HCT116 (cell line): ENCODE measurements at regions not wholly inside any gene's neighbourhood (a gene's known extent, or its start where the extent isn't known, plus 50 kb on each side); places are given as distances from the start of the nearest gene placed in this dataset.

Source experiments
- ATAC-seq: fragments of 200-7000 bp; cut with Tn5 transposase; 2 replicates; pipeline ENCODE4 v1.9.1; 2020; ENCODE audit warnings: mild to moderate bottlenecking, moderate library complexity
- BruUV-seq: library from RNA; stranded (reverse); fragments of 400-500 nt; replicated peaks from 2 replicates; lab custom pipeline; 2021; lab: Mats Ljungman, UMichigan
- CTCF ChIA-PET: fragments of 300-600 bp; sonication (Branson Sonifier 250); formaldehyde crosslinking; loops from one replicate; lab custom pipeline; 2021; ENCODE audit warnings: antibody characterized with exemption; lab: Charles Lee
- POLR2A ChIA-PET: fragments of 300-600, 350-600 bp; sonication (Branson Sonifier 250); formaldehyde crosslinking; loops from one replicate; lab custom pipeline; 2021; ENCODE audit warnings: antibody characterized with exemption; lab: Charles Lee
- RAD21 ChIA-PET, 2 experiments: fragments of 300-600 bp; sonication (Branson Sonifier 250); formaldehyde crosslinking; loops; one replicate each; lab custom pipeline; 2023; ENCODE audit warnings: low total read pairs in 2 of 2; ENCODE audit not compliant: uncharacterized antibody in 2 of 2, unreplicated experiment in 2 of 2, low non-redundant PET in 1 of 2; lab: Charles Lee
- DNase-seq: peaks from one replicate; pipeline ENCODE4 v3.0.0-alpha.2; 2010; ENCODE audit warnings: low read depth, low spot score
- H2AFZ ChIP-seq: fragments of 200-600 bp; shearing (Covaris generic), sonication (generic); 2 replicates; pipeline ENCODE4 v1.6.1; 2017; ENCODE audit warnings: low read depth, mixed run types, mixed read lengths, antibody characterized with exemption, low read length; ENCODE audit not compliant: poor library complexity, severe bottlenecking
- H3K27ac ChIP-seq: 2 replicates; pipeline ENCODE4 v1.5.1; 2012; ENCODE audit warnings: low read depth, low read length
- H3K27me3 ChIP-seq: fragments of 200-600 bp; sonication (generic); 2 replicates; pipeline ENCODE4 v1.6.1; 2016; ENCODE audit warnings: mixed run types, low read length, mixed read lengths; ENCODE audit not compliant: insufficient read depth
- H3K36me3 ChIP-seq, 2 experiments: fragments of 200-500 bp in 1 of 2; fragments of 200-600 bp in 1 of 2; sonication (Bioruptor generic) in 1 of 2; sonication (generic) in 1 of 2; 2 replicates each; pipeline versions ENCODE4 v1.5.1 to v1.6.1; 2014 to 2016; ENCODE audit warnings: low read length in 2 of 2, inconsistent platforms in 1 of 2, mixed read lengths in 1 of 2, mixed run types in 1 of 2; ENCODE audit not compliant: insufficient read depth in 2 of 2, control insufficient read depth in 1 of 2
- H3K4me1 ChIP-seq, 2 experiments: fragments of 200-600 bp in 1 of 2; sonication (generic) in 1 of 2; 2 replicates each; pipeline versions ENCODE4 v1.5.1 to v1.6.1; 2012 to 2017; ENCODE audit warnings: low read length in 2 of 2, inconsistent platforms in 1 of 2, mild to moderate bottlenecking in 1 of 2, mixed read lengths in 1 of 2, mixed run types in 1 of 2, moderate library complexity in 1 of 2; ENCODE audit not compliant: insufficient read depth in 2 of 2, control insufficient read depth in 1 of 2
- H3K4me2 ChIP-seq: fragments of 200-600 bp; sonication (generic); 2 replicates; pipeline ENCODE4 v1.6.1; 2017; ENCODE audit warnings: mixed run types, low read length, mixed read lengths
- H3K4me3 ChIP-seq, 2 experiments: fragments of 200-600 bp in 1 of 2; sonication (generic) in 1 of 2; replicated peaks in 1 of 2; 2 replicates each; pipeline ENCODE4 v1.5.1; 2011 to 2016; ENCODE audit warnings: low read length in 2 of 2, control low read depth in 1 of 2, low read depth in 1 of 2, mild to moderate bottlenecking in 1 of 2, mixed read lengths in 1 of 2, mixed run types in 1 of 2
- H3K79me2 ChIP-seq: fragments of 200-600 bp; sonication (generic); 2 replicates; pipeline ENCODE4 v1.6.1; 2017; ENCODE audit warnings: mild to moderate bottlenecking, mixed run types, low read length, moderate library complexity, mixed read lengths; ENCODE audit not compliant: insufficient read depth
- H3K9ac ChIP-seq: fragments of 200-600 bp; sonication (generic); 2 replicates; pipeline ENCODE4 v1.6.1; 2016; ENCODE audit warnings: low read length, mixed read lengths
- H3K9me2 ChIP-seq: fragments of 200-600 bp; sonication (generic), shearing (Covaris generic); 2 replicates; pipeline ENCODE4 v1.6.1; 2017; ENCODE audit warnings: mixed run types, mild to moderate bottlenecking, moderate library complexity; ENCODE audit not compliant: insufficient read depth
- H3K9me3 ChIP-seq, 2 experiments: fragments of 200-500 bp in 1 of 2; fragments of 200-600 bp in 1 of 2; sonication (Bioruptor generic) in 1 of 2; sonication (generic) in 1 of 2; 2 replicates each; pipeline ENCODE4 v1.6.1; 2014 to 2017; ENCODE audit warnings: low read length in 2 of 2, mixed read lengths in 2 of 2, inconsistent platforms in 1 of 2, low read depth in 1 of 2, mild to moderate bottlenecking in 1 of 2, mixed run types in 1 of 2, moderate library complexity in 1 of 2; ENCODE audit not compliant: control insufficient read depth in 1 of 2, insufficient read depth in 1 of 2
- H4K20me1 ChIP-seq: fragments of 200-600 bp; sonication (generic), shearing (Covaris generic); 2 replicates; pipeline ENCODE4 v1.6.1; 2017; ENCODE audit warnings: mixed run types, mild to moderate bottlenecking, moderate library complexity; ENCODE audit not compliant: insufficient read depth
- CBX3 ChIP-seq: IDR thresholded peaks from 2 replicates; pipeline ENCODE4 v1.6.1; 2012; ENCODE audit warnings: low read depth
- EGR1 ChIP-seq: IDR thresholded peaks from 2 replicates; pipeline ENCODE4 v1.6.1; 2012; ENCODE audit warnings: low read depth
- ELF1 ChIP-seq: IDR thresholded peaks from 2 replicates; pipeline ENCODE4 v1.6.1; 2012; ENCODE audit warnings: low read depth, borderline replicate concordance
- EZH2phosphoT487 ChIP-seq: fragments of 200-600 bp; IDR thresholded peaks from 2 replicates; pipeline ENCODE4 v1.6.1; 2018; ENCODE audit warnings: antibody characterized with exemption, borderline replicate concordance
- SIN3A ChIP-seq: IDR thresholded peaks from 2 replicates; pipeline ENCODE4 v1.6.1; 2012; ENCODE audit warnings: low read depth
- SP1 ChIP-seq: IDR thresholded peaks from 2 replicates; pipeline ENCODE4 v1.6.1; 2012; ENCODE audit warnings: low read depth
- SRF ChIP-seq: IDR thresholded peaks from 2 replicates; pipeline ENCODE4 v1.6.1; 2012; ENCODE audit warnings: low read depth
- TCF7L2 ChIP-seq: IDR thresholded peaks from 2 replicates; pipeline ENCODE4 v1.7.0; 2011; ENCODE audit warnings: borderline replicate concordance, inconsistent platforms; ENCODE audit not compliant: insufficient read depth, insufficient read length; ENCODE audit errors: extremely low read depth
- ZNF274 ChIP-seq: fragments of 200-500 bp; sonication (Bioruptor generic); IDR thresholded peaks from 2 replicates; pipeline ENCODE4 v1.6.1; 2014; ENCODE audit warnings: mild to moderate bottlenecking, low read depth, low read length, inconsistent platforms
- intact Hi-C: fragments of 100-400 bp; cut with micrococcal nuclease; formaldehyde crosslinking; loops from 2 replicates; pipeline ENCODE4 v1.10.0; 2022
- TF ChIP-seq, protein P1 (sequence below): IDR thresholded peaks from 2 replicates; pipeline ENCODE4 v1.6.1; 2011; ENCODE audit warnings: mild to moderate bottlenecking, low read length, moderate library complexity; ENCODE audit not compliant: insufficient replicate concordance; ENCODE audit errors: extremely low read depth
- TF ChIP-seq, protein P2 (sequence below): IDR thresholded peaks from 2 replicates; pipeline ENCODE4 v1.6.1; 2012

DNA sequence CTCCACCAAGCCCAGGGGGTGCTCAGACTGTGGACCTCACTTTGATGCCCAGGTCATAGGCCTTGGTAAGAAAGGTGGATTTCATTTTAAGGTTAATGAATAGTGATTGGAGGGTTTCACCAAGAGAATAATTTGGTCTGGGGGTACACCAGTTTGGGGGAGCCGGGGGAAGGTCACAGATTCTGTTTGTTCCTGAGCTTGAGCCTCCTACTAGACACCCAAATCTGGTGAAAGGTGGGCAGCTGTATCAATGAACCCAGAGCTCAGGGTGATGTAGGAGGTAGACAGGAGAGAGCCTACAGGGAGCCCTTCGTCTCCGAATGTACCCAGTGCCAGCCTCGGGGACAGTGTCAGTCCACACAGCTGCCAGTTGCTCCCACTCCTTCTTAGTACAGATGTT, 63.7 kb upstream of the ATP12A start:
- no peak for DNase-seq

More for the DNA sequence above, 63.7 kb upstream of the ATP12A start:
- no peak for ATAC-seq
- Histone ChIP-seq H3K27ac (no peak overlapping the region), H3K27me3 (no peaks in the 10 kb centered on the region), H3K9me3 (no peaks in the 10 kb centered on the region), H3K4me1 (no peaks in the 10 kb centered on the region), H3K9ac (no peak overlapping the region), H3K36me3 (no peaks in the 10 kb centered on the region), H3K9me2 (no peaks in the 10 kb centered on the region), H3K4me3 (no peak overlapping the region), H3K79me2 (no peaks in the 10 kb centered on the region), H4K20me1 (no peaks in the 10 kb centered on the region), H2AFZ (no peak overlapping the region), H3K4me2 (no peak overlapping the region)
- intact Hi-C loops = no loop called here
- RAD21 ChIA-PET = no interaction called here
- POLR2A ChIA-PET = no interaction called here
- no TSS peak for BruUV-seq
- no peak for TF ChIP-seq ZNF274
- no peak for TF ChIP-seq SP1
- no peak for TF ChIP-seq EGR1
- TF ChIP-seq ELF1 = no peak
- no peak for TF ChIP-seq SRF
- no peak for TF ChIP-seq CBX3
- TF ChIP-seq, protein P1, sequence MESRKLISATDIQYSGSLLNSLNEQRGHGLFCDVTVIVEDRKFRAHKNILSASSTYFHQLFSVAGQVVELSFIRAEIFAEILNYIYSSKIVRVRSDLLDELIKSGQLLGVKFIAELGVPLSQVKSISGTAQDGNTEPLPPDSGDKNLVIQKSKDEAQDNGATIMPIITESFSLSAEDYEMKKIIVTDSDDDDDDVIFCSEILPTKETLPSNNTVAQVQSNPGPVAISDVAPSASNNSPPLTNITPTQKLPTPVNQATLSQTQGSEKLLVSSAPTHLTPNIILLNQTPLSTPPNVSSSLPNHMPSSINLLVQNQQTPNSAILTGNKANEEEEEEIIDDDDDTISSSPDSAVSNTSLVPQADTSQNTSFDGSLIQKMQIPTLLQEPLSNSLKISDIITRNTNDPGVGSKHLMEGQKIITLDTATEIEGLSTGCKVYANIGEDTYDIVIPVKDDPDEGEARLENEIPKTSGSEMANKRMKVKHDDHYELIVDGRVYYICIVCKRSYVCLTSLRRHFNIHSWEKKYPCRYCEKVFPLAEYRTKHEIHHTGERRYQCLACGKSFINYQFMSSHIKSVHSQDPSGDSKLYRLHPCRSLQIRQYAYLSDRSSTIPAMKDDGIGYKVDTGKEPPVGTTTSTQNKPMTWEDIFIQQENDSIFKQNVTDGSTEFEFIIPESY = no peak
- TF ChIP-seq, protein P2, sequence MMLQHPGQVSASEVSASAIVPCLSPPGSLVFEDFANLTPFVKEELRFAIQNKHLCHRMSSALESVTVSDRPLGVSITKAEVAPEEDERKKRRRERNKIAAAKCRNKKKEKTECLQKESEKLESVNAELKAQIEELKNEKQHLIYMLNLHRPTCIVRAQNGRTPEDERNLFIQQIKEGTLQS = no peak
- TF ChIP-seq SIN3A = no peak
- TF ChIP-seq EZH2phosphoT487 = no peak
- no peak for TF ChIP-seq TCF7L2
- CTCF ChIA-PET = no interaction called here
